ENCODE measurements at regions not wholly inside any gene's neighbourhood (a gene's known extent, or its start where the extent isn't known, plus 50 kb on each side); places are given as distances from the start of the nearest gene placed in this dataset.

- Histone ChIP-seq H4K20me1 (ENCODE audit: control insufficient read depth, insufficient read depth, insufficient read length) (no peaks in the 10 kb centered on the region), H2BK120ac (ENCODE audit: low read depth, low read length, poor library complexity, severe bottlenecking) (no peak overlapping the region), H3K4ac (ENCODE audit: low read depth, low read length) (no peak overlapping the region), H4K91ac (ENCODE audit: insufficient read length, low read depth, low read length) (no peak overlapping the region), H3K27me3 (ENCODE audit: insufficient read depth, low read length) (no peaks in the 10 kb centered on the region), H2AFZ (ENCODE audit: low read length) (no peak overlapping the region), H3K14ac (ENCODE audit: insufficient read depth, low read length) (no peak overlapping the region), H3K27ac (ENCODE audit: insufficient read length, low read depth, low read length) (no peak overlapping the region), H2BK15ac (ENCODE audit: low read depth, low read length) (no peak overlapping the region), H3K18ac (ENCODE audit: insufficient read length, low read depth, low read length) (no peak overlapping the region), H2BK20ac (ENCODE audit: low read depth, low read length, poor library complexity, severe bottlenecking) (no peak overlapping the region), H3K56ac (ENCODE audit: insufficient read length, low read depth, low read length) (no peak overlapping the region), H2BK5ac (ENCODE audit: insufficient read length, low read length) (no peak overlapping the region), H3K9me3 (ENCODE audit: control insufficient read depth, low read depth, low read length) (no peaks in the 10 kb centered on the region), H3K79me2 (ENCODE audit: insufficient read depth, low read length) (no peaks in the 10 kb centered on the region), H3K23ac (ENCODE audit: insufficient read length, low read depth, low read length) (no peak overlapping the region), H3K23me2 (ENCODE audit: insufficient read length, low read depth, low read length, poor library complexity, severe bottlenecking) (no peaks in the 10 kb centered on the region), H4K8ac (replicated peaks; ENCODE audit: insufficient read length, low read depth, low read length) (no peak overlapping the region), H2AK5ac (ENCODE audit: insufficient read length, low read length) (no peak overlapping the region), H3K9ac (ENCODE audit: extremely low read depth, insufficient read length, low read length) (no peak overlapping the region), H3K4me2 (ENCODE audit: insufficient read depth, insufficient read length, low read length) (no peak overlapping the region), H4K5ac (ENCODE audit: insufficient read length, low read depth, low read length) (no peak overlapping the region), H2BK12ac (ENCODE audit: insufficient read length, low read depth, low read length) (no peak overlapping the region), H3K4me1 (ENCODE audit: insufficient read depth, low read length) (no peaks in the 10 kb centered on the region), H3K79me1 (ENCODE audit: insufficient read depth, low read depth, low read length, poor library complexity, severe bottlenecking) (no peaks in the 10 kb centered on the region), H3T11ph (ENCODE audit: low read length) (no peak overlapping the region)
- Mint-ChIP-seq H3K27me3 (ENCODE audit: low read depth) (peaks cover 5% of the 10 kb centered on the region), H3K4me1 (no peaks in the 10 kb centered on the region), H3K27ac (no peak overlapping the region), H3K9me3 (no peaks in the 10 kb centered on the region), H3K36me3 (ENCODE audit: insufficient read depth in 1 of 3, low read depth in 3 of 3) (no peaks in the 10 kb centered on the region), H3K4me3 (no peak overlapping the region)
- no peak for DNase-seq
- TF ChIP-seq CTCF (conservative IDR thresholded peaks at IDR 0.05) = no peak
Observed at GRCh38 chr12:77682488-77682887, 148.2 kb upstream of the NAV3 start.
